Astrocyte of the cerebellum (primary cell): ENCODE measurements at regions not wholly inside any gene's neighbourhood (a gene's known extent, or its start where the extent isn't known, plus 50 kb on each side); places are given as distances from the start of the nearest gene placed in this dataset.

ENCODE experiments used
- DNase-seq: peaks from one replicate; pipeline ENCODE4 v3.0.0-alpha.2; 2011; ENCODE audit warnings: low read depth
- H3K4me3 ChIP-seq: 2 replicates; pipeline ENCODE4 v1.5.1; 2011; ENCODE audit warnings: mild to moderate bottlenecking, low read depth, low read length, moderate library complexity
- in situ Hi-C: cut with HindIII; loops from 2 replicates; pipeline ENCODE4 v1.10.0; 2017; ENCODE audit warnings: low sequenced_read_pairs
- TF ChIP-seq, protein P1 (sequence below): IDR thresholded peaks from 2 replicates; pipeline ENCODE4 v1.5.1; 2012; ENCODE audit warnings: low read length, low read depth, moderate library complexity, mild to moderate bottlenecking; ENCODE audit errors: missing control alignments

GRCh38 chr9:87793292-87793691, 67.4 kb downstream of the CTSL start:
- in situ Hi-C loops: no loop called here
- TF ChIP-seq, protein P1, sequence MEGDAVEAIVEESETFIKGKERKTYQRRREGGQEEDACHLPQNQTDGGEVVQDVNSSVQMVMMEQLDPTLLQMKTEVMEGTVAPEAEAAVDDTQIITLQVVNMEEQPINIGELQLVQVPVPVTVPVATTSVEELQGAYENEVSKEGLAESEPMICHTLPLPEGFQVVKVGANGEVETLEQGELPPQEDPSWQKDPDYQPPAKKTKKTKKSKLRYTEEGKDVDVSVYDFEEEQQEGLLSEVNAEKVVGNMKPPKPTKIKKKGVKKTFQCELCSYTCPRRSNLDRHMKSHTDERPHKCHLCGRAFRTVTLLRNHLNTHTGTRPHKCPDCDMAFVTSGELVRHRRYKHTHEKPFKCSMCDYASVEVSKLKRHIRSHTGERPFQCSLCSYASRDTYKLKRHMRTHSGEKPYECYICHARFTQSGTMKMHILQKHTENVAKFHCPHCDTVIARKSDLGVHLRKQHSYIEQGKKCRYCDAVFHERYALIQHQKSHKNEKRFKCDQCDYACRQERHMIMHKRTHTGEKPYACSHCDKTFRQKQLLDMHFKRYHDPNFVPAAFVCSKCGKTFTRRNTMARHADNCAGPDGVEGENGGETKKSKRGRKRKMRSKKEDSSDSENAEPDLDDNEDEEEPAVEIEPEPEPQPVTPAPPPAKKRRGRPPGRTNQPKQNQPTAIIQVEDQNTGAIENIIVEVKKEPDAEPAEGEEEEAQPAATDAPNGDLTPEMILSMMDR: no peak
- no peak for DNase-seq
- H3K4me3 ChIP-seq: no peak overlapping the region

GRCh38 chr9:87795178-87795577, 69.3 kb downstream of the CTSL start:
- no peak for DNase-seq
- TF ChIP-seq, protein P1: no peak
- H3K4me3 ChIP-seq: no peak overlapping the region
- in situ Hi-C loops: no loop called here

DNA sequence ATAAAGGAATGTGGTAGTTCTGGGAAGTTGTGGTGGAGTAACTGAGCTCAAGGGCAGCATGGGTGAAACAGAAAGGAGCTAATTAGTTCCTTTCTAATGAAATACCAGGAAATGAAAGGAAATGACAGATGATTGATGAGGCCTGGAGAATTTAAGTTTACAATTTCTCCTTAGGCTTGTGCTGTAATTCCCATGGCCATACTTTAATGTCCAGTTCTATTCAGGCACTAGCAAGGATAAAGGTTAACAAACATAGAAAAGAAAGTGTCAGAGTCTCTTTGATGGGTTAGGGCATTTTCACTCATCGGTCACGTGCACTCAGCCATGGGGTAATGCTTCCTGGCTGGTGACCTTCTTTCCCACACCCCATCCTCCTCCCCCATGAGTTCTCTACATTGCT, 70.3 kb downstream of the CTSL start:
- in situ Hi-C loops: no loop called here
- no peak overlapping the region for H3K4me3 ChIP-seq
- TF ChIP-seq, protein P1: no peak

DNA sequence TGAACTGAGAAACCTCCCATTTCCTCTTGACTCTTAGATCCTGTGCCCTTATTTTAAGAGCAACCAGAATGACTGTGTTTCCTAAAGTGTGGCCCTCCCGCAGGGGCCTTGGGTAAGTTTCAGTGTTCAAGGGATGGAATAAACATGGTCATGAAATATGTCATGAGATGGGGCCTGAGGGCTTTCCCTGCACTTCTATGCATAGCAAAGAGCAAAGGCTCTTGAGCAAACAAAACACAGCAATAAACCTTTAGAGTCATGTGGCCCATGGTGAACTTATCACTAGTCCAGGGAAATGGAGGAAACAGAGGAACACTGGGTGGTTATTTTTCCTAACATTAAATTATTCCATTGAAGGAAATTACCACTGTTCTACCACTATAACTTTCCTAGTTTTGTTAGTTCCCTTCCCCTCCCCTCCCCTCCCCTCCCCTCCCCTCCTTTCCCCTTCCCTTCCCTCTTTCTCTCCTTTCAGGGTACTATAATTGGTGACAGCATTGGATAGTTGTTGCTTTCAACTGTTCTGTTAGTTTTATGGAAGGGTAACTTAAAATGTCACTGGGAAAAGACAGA, 72.4 kb downstream of the CTSL start:
- no peak for DNase-seq
- H3K4me3 ChIP-seq: no peak overlapping the region
- in situ Hi-C loops: no loop called here
- TF ChIP-seq, protein P1: no peak

More for the DNA sequence above, 70.3 kb downstream of the CTSL start:
- no peak for DNase-seq

DNA sequence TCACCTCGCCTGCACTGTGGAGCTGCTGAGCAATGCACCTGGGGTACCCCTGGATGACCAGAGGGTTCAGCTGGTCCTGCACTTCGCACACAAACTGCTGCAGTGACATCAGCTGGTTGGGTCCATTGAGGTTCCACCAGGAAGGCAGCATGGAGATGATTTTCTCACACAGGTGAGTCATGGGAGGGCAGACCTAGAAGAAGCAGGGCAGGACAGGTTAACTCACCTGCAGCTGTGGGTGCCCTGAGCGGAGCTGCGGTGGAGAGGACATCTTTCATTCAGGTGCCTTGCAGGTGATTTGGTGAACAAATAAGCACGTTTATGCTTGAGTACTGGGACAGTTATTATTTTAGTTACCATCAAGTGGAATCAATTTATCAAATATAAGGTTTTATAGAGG, 73.6 kb downstream of the CTSL start:
- TF ChIP-seq, protein P1: no peak
- no peak for DNase-seq
- in situ Hi-C loops: no loop called here
- H3K4me3 ChIP-seq: no peak overlapping the region

DNA sequence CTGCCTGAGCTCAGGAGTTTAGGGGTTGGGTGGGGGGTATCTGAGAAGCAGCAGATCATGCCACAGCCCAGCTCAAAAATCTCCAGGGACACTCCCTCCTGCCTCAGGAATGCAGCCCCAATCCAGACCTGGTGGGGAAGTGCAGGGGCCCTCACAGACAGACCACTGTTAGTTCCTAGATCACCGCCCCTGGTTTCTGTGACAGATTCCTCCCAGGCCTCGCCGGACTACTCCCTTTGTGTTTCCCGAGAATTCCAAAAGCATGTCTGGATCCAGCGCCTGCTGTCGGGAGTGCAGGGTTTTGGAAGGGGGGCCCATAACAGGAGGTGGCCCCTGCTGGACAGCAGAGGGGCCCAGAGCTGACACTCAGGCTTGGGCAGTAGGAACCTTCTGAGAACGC, 74.5 kb downstream of the CTSL start:
- no peak overlapping the region for H3K4me3 ChIP-seq
- in situ Hi-C loops: loop anchor here (5.0 kb wide), 1 partner anchor 53 kb away; no protein-coding TSS in a partner anchor
- TF ChIP-seq, protein P1: no peak

More for the DNA sequence above, 74.5 kb downstream of the CTSL start:
- DNase-seq: no peak
